ENCODE measurements at regions not wholly inside any gene's neighbourhood (a gene's known extent, or its start where the extent isn't known, plus 50 kb on each side); places are given as distances from the start of the nearest gene placed in this dataset.

DNA sequence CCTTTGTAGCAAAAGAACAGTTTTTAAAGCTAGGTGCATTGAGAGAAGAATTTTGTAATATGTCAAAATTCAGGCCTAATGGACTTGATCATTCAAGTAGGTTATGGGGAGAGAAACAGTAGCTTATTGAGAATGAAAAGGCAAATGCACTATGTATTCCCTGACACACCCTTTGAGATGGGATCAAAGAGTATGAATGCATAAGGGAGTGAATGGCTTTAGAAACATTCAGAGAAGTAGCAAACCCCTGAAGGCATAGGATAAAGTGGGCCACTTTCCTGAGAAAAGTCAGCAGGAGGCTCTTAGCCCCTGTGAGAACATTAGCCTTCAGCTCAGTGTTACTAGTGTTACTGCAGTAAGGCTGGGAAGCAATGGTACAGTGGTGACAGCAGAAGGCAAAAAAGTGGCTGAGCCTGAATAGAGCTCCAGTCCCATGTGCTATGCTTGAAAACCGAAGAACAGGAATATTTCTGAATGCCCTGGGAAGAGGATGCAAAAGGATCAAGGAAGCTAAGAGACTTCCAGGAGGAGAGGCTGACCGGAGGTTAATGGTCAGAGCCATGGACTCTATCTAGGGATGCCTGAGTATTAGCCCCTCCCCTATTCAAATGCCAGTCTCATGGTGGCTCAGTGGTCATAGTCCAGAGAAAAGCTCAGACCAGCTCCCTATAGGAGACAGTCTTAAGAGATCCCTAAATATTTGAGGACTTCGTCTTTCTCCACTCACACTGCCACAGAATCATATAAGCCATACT, 218.2 kb upstream of the SGO1 start:
- no peaks in the 10 kb centered on the region for H3K4me1 ChIP-seq (ENCODE audit: control insufficient read depth, insufficient read depth, low read length)
- POLR2A ChIA-PET, result no interaction called here
- in situ Hi-C loops (cut with HindIII; ENCODE audit: low pct_unique_long_range_greater_than_20kb, low sequenced_read_pairs) (no loop called here), intact Hi-C loops (cut with micrococcal nuclease; ENCODE audit: unreplicated experiment) (no loop called here)
- H3K36me3 ChIP-seq (ENCODE audit: control insufficient read depth, insufficient read depth, low read length), result no peaks in the 10 kb centered on the region
- H3K4me3 ChIP-seq (ENCODE audit: low read depth in 2 of 2, low read length in 2 of 2), result no peak overlapping the region
- no peaks in the 10 kb centered on the region for H3K9me3 ChIP-seq (ENCODE audit: control insufficient read depth, insufficient read depth, low read depth, low read length)
- DNase-seq (ENCODE audit: low read depth, low spot score) (no peak), ATAC-seq (no peak)
- BruUV-seq (replicated peaks), result no TSS peak
- TF ChIP-seq TCF7L2 (IDR thresholded peaks at IDR 0.05; ENCODE audit: low read depth, low read length) (no peak), REST (IDR thresholded peaks at IDR 0.05; ENCODE audit: insufficient read depth in 1 of 2, low read depth in 2 of 2, low read length in 1 of 2) (no peak), POLR2AphosphoS5 (IDR thresholded peaks at IDR 0.05; ENCODE audit: low read depth, low read length) (no peak), CTCF (IDR thresholded peaks at IDR 0.05) (no peak), SIN3A (IDR thresholded peaks at IDR 0.05; ENCODE audit: borderline replicate concordance, insufficient read depth, low read depth, low read length) (no peak)
- CTCF ChIA-PET, result no interaction called here
- H3K27ac ChIP-seq (ENCODE audit: low read length), result no peak overlapping the region
- no peaks in the 10 kb centered on the region for H3K27me3 ChIP-seq (ENCODE audit: control insufficient read depth, insufficient read depth, low read length)

DNA sequence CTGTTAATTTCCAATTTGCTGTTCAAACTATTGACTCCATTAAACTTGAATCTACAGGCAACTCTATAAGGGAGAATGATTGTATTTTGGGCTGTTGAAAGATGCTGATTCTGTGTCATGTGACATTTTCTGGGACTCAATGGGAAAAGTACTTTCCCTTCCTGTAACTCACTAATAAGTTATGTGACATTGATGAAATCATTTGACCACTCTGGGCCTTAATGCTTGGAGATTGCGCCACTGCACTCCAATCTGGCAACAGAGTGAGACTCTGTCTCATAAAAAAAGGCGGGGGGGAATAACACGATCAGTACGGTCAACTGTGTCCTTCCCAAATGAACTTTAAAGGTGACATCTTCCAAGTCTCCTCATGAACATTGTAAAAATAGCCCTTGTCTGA, 215.2 kb upstream of the SGO1 start:
- intact Hi-C loops (cut with micrococcal nuclease; ENCODE audit: unreplicated experiment), result no loop called here
- in situ Hi-C loops (cut with HindIII; ENCODE audit: low pct_unique_long_range_greater_than_20kb, low sequenced_read_pairs), result no loop called here
- Histone ChIP-seq H3K36me3 (ENCODE audit: control insufficient read depth, insufficient read depth, low read length) (no peaks in the 10 kb centered on the region), H3K9me3 (ENCODE audit: control insufficient read depth, insufficient read depth, low read depth, low read length) (no peaks in the 10 kb centered on the region), H3K4me3 (ENCODE audit: low read depth in 2 of 2, low read length in 2 of 2) (no peak overlapping the region), H3K27ac (ENCODE audit: low read length) (no peak overlapping the region), H3K4me1 (ENCODE audit: control insufficient read depth, insufficient read depth, low read length) (no peaks in the 10 kb centered on the region), H3K27me3 (ENCODE audit: control insufficient read depth, insufficient read depth, low read length) (no peaks in the 10 kb centered on the region)
- ChIA-PET CTCF (no interaction called here), POLR2A (no interaction called here)
- no peak for TF ChIP-seq TCF7L2 (IDR thresholded peaks at IDR 0.05; ENCODE audit: low read depth, low read length)
- no peak for TF ChIP-seq POLR2AphosphoS5 (IDR thresholded peaks at IDR 0.05; ENCODE audit: low read depth, low read length)
- TF ChIP-seq SIN3A (IDR thresholded peaks at IDR 0.05; ENCODE audit: borderline replicate concordance, insufficient read depth, low read depth, low read length), result no peak
- no peak for TF ChIP-seq REST (IDR thresholded peaks at IDR 0.05; ENCODE audit: insufficient read depth in 1 of 2, low read depth in 2 of 2, low read length in 1 of 2)
- TF ChIP-seq CTCF (IDR thresholded peaks at IDR 0.05), result no peak
- BruUV-seq (replicated peaks), result no TSS peak
- no peak for DNase-seq (ENCODE audit: low read depth, low spot score)
- no peak for ATAC-seq

Measured in Panc1 (cell line).